GM23338 (cell line): ENCODE measurements at regions not wholly inside any gene's neighbourhood (a gene's known extent, or its start where the extent isn't known, plus 50 kb on each side); places are given as distances from the start of the nearest gene placed in this dataset.

Experiments
- ATAC-seq: fragments of 200-7000 bp; cut with Tn5 transposase; 3 replicates; pipeline ENCODE4 v1.9.1; 2020
- DNase-seq: peaks from one replicate; pipeline ENCODE4 v3.0.0-alpha.2; 2015; ENCODE audit warnings: low spot score
- H2AFZ ChIP-seq: fragments of 200-600 bp; sonication (generic); 2 replicates; pipeline ENCODE4 v1.8.0; 2016; ENCODE audit warnings: antibody characterized with exemption, mild to moderate bottlenecking, moderate library complexity
- H3F3A ChIP-seq: fragments of 200-600 bp; sonication (generic); replicated peaks from 2 replicates; pipeline ENCODE4 v1.8.0; 2017; ENCODE audit warnings: antibody characterized with exemption, mixed run types, low read depth
- H3K27ac ChIP-seq: fragments of 200-600 bp; sonication (generic); 2 replicates; pipeline ENCODE4 v1.6.1; 2016; ENCODE audit warnings: low read depth
- H3K27me3 ChIP-seq: fragments of 200-600 bp; sonication (generic); 2 replicates; pipeline ENCODE4 v1.8.0; 2016; ENCODE audit warnings: mild to moderate bottlenecking, mixed run types, moderate library complexity; ENCODE audit not compliant: insufficient read depth
- H3K36me3 ChIP-seq: fragments of 200-600 bp; sonication (generic); 2 replicates; pipeline ENCODE4 v1.8.0; 2016; ENCODE audit warnings: mild to moderate bottlenecking; ENCODE audit not compliant: insufficient read depth
- H3K4me1 ChIP-seq: fragments of 200-600 bp; sonication (generic); 2 replicates; pipeline ENCODE4 v1.8.0; 2016; ENCODE audit warnings: mild to moderate bottlenecking, moderate library complexity; ENCODE audit not compliant: insufficient read depth
- H3K4me2 ChIP-seq: fragments of 200-600 bp; sonication (generic); 2 replicates; pipeline ENCODE4 v1.7.1; 2017; ENCODE audit warnings: mixed run types
- H3K4me3 ChIP-seq: fragments of 200-600 bp; sonication (generic); 2 replicates; pipeline ENCODE4 v1.6.1; 2016; ENCODE audit warnings: mixed run types
- H3K79me2 ChIP-seq: fragments of 200-600 bp; sonication (generic); replicated peaks from 2 replicates; pipeline ENCODE4 v1.8.0; 2017; ENCODE audit warnings: mild to moderate bottlenecking; ENCODE audit not compliant: insufficient read depth
- H3K9me2 ChIP-seq: fragments of 200-600 bp; sonication (generic); 2 replicates; pipeline ENCODE4 v1.8.0; 2017; ENCODE audit not compliant: insufficient read depth
- H4K20me1 ChIP-seq: fragments of 200-600 bp; sonication (generic); replicated peaks from 2 replicates; pipeline ENCODE4 v1.8.0; 2017; ENCODE audit warnings: mild to moderate bottlenecking; ENCODE audit not compliant: insufficient read depth
- H3K27ac Mint-ChIP-seq: 2 replicates; pipeline ENCODE4 v1.8.0; 2020; ENCODE audit warnings: inconsistent platforms, mild to moderate bottlenecking, moderate library complexity, mixed read lengths
- H3K27me3 Mint-ChIP-seq: 3 replicates; pipeline ENCODE4 v1.8.0; 2022; ENCODE audit warnings: low read depth, mild to moderate bottlenecking, moderate library complexity, mixed read lengths, inconsistent platforms; ENCODE audit not compliant: insufficient read depth, poor library complexity
- H3K36me3 Mint-ChIP-seq: 3 replicates; pipeline ENCODE4 v1.8.0; 2021; ENCODE audit warnings: low read depth, mild to moderate bottlenecking, inconsistent platforms, moderate library complexity, mixed read lengths
- H3K4me1 Mint-ChIP-seq: 3 replicates; pipeline ENCODE4 v1.8.0; 2020; ENCODE audit warnings: mild to moderate bottlenecking, inconsistent platforms, mixed read lengths
- H3K4me3 Mint-ChIP-seq: 3 replicates; pipeline ENCODE4 v1.8.0; 2021; ENCODE audit warnings: moderate library complexity, mild to moderate bottlenecking, inconsistent platforms, mixed read lengths
- H3K9me3 Mint-ChIP-seq: 3 replicates; pipeline ENCODE4 v1.8.0; 2020; ENCODE audit warnings: moderate library complexity, mild to moderate bottlenecking, inconsistent platforms, mixed read lengths
- EZH2 ChIP-seq: fragments of 200-600 bp; sonication (generic); IDR thresholded peaks from one replicate; pipeline ENCODE4 v1.8.0; 2017; ENCODE audit warnings: antibody characterized with exemption, mild to moderate bottlenecking, low read depth; ENCODE audit not compliant: unreplicated experiment
- EZH2phosphoT487 ChIP-seq: fragments of 200-600 bp; sonication (generic); IDR thresholded peaks from one replicate; pipeline ENCODE4 v1.8.1; 2018; ENCODE audit warnings: antibody characterized with exemption; ENCODE audit not compliant: unreplicated experiment
- JUNB ChIP-seq: IDR thresholded peaks from one replicate; pipeline ENCODE4 v1.6.1; 2016; ENCODE audit warnings: antibody characterized with exemption; ENCODE audit not compliant: unreplicated experiment
- NANOG ChIP-seq: IDR thresholded peaks from 2 replicates; pipeline ENCODE4 v1.6.1; 2016; ENCODE audit warnings: antibody characterized with exemption, borderline replicate concordance
- POLR2AphosphoS5 ChIP-seq: IDR thresholded peaks from 2 replicates; pipeline ENCODE4 v1.6.1; 2016; ENCODE audit warnings: antibody characterized with exemption, low read depth
- STAT1 ChIP-seq: IDR thresholded peaks from one replicate; pipeline ENCODE4 v1.6.1; 2016; ENCODE audit warnings: antibody characterized with exemption; ENCODE audit not compliant: unreplicated experiment
- ZNF114 ChIP-seq: fragments of 250-450 bp; sonication (Bioruptor Pico); IDR thresholded peaks from 2 replicates; pipeline ENCODE4 v1.5.0; 2020; ENCODE audit warnings: mild to moderate bottlenecking, moderate library complexity
- ZNF331 ChIP-seq: fragments of 250-450 bp; sonication (Bioruptor Pico); IDR thresholded peaks from 2 replicates; pipeline ENCODE4 v1.5.0; 2020; ENCODE audit warnings: low read depth, mild to moderate bottlenecking, moderate library complexity
- TF ChIP-seq, protein P1 (sequence below): fragments of 250-450 bp; sonication (Bioruptor Pico); IDR thresholded peaks from 2 replicates; pipeline ENCODE4 v1.5.0; 2020; ENCODE audit warnings: mild to moderate bottlenecking, moderate library complexity
- TF ChIP-seq, protein P2 (sequence below): IDR thresholded peaks from one replicate; pipeline ENCODE4 v1.6.1; 2018; ENCODE audit warnings: antibody characterized with exemption; ENCODE audit not compliant: unreplicated experiment
- TF ChIP-seq, protein P3 (sequence below), 2 experiments: fragments of 200-600 bp in 1 of 2; sonication (generic) in 1 of 2; conservative IDR thresholded peaks; 2 replicates each; pipeline versions ENCODE4 v1.5.1 to v1.6.1; 2016 to 2017; ENCODE audit warnings: antibody characterized with exemption in 2 of 2, low read depth in 2 of 2, mild to moderate bottlenecking in 2 of 2, moderate library complexity in 1 of 2

DNA sequence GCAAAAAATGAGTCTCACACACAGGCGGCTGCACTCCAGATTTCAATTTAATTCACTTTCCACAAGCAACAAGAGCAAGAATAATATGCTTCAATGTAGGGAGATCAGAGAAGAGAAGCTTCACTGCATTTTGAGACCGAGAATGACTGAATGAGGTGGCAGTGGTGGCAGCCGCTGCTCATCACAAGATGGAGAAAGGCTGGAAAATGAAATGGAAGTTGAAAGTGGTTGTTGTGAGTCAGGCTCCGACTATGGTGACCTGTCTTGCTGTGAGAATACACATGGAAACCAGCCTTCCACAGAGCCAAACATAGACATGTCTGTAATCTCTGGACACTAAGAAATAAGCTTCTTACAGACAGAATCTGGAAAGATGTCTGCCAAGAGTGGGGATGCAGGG, 499.6 kb upstream of the LRRN3 start (continued):
- TF ChIP-seq, protein P1, sequence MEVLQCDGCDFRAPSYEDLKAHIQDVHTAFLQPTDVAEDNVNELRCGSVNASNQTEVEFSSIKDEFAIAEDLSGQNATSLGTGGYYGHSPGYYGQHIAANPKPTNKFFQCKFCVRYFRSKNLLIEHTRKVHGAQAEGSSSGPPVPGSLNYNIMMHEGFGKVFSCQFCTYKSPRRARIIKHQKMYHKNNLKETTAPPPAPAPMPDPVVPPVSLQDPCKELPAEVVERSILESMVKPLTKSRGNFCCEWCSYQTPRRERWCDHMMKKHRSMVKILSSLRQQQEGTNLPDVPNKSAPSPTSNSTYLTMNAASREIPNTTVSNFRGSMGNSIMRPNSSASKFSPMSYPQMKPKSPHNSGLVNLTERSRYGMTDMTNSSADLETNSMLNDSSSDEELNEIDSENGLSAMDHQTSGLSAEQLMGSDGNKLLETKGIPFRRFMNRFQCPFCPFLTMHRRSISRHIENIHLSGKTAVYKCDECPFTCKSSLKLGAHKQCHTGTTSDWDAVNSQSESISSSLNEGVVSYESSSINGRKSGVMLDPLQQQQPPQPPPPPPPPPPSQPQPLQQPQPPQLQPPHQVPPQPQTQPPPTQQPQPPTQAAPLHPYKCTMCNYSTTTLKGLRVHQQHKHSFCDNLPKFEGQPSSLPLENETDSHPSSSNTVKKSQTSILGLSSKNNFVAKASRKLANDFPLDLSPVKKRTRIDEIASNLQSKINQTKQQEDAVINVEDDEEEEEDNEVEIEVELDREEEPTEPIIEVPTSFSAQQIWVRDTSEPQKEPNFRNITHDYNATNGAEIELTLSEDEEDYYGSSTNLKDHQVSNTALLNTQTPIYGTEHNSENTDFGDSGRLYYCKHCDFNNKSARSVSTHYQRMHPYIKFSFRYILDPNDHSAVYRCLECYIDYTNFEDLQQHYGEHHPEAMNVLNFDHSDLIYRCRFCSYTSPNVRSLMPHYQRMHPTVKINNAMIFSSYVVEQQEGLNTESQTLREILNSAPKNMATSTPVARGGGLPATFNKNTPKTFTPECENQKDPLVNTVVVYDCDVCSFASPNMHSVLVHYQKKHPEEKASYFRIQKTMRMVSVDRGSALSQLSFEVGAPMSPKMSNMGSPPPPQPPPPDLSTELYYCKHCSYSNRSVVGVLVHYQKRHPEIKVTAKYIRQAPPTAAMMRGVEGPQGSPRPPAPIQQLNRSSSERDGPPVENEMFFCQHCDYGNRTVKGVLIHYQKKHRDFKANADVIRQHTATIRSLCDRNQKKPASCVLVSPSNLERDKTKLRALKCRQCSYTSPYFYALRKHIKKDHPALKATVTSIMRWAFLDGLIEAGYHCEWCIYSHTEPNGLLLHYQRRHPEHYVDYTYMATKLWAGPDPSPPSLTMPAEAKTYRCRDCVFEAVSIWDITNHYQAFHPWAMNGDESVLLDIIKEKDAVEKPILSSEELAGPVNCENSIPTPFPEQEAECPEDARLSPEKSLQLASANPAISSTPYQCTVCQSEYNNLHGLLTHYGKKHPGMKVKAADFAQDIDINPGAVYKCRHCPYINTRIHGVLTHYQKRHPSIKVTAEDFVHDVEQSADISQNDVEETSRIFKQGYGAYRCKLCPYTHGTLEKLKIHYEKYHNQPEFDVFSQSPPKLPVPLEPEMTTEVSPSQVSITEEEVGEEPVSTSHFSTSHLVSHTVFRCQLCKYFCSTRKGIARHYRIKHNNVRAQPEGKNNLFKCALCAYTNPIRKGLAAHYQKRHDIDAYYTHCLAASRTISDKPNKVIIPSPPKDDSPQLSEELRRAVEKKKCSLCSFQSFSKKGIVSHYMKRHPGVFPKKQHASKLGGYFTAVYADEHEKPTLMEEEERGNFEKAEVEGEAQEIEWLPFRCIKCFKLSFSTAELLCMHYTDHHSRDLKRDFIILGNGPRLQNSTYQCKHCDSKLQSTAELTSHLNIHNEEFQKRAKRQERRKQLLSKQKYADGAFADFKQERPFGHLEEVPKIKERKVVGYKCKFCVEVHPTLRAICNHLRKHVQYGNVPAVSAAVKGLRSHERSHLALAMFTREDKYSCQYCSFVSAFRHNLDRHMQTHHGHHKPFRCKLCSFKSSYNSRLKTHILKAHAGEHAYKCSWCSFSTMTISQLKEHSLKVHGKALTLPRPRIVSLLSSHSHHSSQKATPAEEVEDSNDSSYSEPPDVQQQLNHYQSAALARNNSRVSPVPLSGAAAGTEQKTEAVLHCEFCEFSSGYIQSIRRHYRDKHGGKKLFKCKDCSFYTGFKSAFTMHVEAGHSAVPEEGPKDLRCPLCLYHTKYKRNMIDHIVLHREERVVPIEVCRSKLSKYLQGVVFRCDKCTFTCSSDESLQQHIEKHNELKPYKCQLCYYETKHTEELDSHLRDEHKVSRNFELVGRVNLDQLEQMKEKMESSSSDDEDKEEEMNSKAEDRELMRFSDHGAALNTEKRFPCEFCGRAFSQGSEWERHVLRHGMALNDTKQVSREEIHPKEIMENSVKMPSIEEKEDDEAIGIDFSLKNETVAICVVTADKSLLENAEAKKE, result no peak
- TF ChIP-seq EZH2 (no peak), EZH2phosphoT487 (no peak), NANOG (no peak), JUNB (no peak)
- TF ChIP-seq, protein P2, sequence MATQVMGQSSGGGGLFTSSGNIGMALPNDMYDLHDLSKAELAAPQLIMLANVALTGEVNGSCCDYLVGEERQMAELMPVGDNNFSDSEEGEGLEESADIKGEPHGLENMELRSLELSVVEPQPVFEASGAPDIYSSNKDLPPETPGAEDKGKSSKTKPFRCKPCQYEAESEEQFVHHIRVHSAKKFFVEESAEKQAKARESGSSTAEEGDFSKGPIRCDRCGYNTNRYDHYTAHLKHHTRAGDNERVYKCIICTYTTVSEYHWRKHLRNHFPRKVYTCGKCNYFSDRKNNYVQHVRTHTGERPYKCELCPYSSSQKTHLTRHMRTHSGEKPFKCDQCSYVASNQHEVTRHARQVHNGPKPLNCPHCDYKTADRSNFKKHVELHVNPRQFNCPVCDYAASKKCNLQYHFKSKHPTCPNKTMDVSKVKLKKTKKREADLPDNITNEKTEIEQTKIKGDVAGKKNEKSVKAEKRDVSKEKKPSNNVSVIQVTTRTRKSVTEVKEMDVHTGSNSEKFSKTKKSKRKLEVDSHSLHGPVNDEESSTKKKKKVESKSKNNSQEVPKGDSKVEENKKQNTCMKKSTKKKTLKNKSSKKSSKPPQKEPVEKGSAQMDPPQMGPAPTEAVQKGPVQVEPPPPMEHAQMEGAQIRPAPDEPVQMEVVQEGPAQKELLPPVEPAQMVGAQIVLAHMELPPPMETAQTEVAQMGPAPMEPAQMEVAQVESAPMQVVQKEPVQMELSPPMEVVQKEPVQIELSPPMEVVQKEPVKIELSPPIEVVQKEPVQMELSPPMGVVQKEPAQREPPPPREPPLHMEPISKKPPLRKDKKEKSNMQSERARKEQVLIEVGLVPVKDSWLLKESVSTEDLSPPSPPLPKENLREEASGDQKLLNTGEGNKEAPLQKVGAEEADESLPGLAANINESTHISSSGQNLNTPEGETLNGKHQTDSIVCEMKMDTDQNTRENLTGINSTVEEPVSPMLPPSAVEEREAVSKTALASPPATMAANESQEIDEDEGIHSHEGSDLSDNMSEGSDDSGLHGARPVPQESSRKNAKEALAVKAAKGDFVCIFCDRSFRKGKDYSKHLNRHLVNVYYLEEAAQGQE, result no peak

DNA sequence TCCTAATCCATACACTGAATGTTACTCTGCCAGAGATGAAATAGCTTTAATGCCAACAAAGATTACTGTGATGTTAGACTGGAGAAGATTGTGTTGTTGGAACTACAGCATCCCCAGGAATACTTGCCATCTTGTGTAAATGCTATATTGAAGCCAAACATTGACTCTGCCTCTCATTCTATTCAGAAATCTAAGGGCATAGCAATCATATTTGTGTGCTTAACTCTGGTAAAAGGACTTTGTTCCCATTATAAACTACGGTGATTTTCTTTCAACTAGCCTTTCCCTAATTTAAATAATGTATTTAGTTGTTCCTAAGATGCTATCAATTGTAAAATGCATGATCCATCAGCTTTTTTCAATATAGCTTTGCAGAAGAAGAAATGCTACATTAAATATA, 498.4 kb upstream of the LRRN3 start:
- Mint-ChIP-seq H3K4me3 (no peak overlapping the region), H3K9me3 (no peaks in the 10 kb centered on the region), H3K4me1 (peaks cover 3% of the 10 kb centered on the region; the same call in 2 of the 3 replicates), H3K27me3 (no peaks in the 10 kb centered on the region), H3K36me3 (no peaks in the 10 kb centered on the region), H3K27ac (no peak overlapping the region)
- Histone ChIP-seq H3K9me2 (no peaks in the 10 kb centered on the region; the same call in 1 of the 2 replicates), H3K4me3 (no peak overlapping the region), H4K20me1 (no peaks in the 10 kb centered on the region), H3K27ac (no peak overlapping the region), H3K36me3 (no peaks in the 10 kb centered on the region), H3K4me2 (no peak overlapping the region), H2AFZ (no peak overlapping the region), H3K4me1 (no peaks in the 10 kb centered on the region), H3K79me2 (no peaks in the 10 kb centered on the region), H3K27me3 (no peaks in the 10 kb centered on the region), H3F3A (no peaks in the 10 kb centered on the region)
- no peak for DNase-seq
- ATAC-seq, result no peak
- no peak for TF ChIP-seq STAT1
- no peak for TF ChIP-seq ZNF114 (CRISPR knock-in tag)
- TF ChIP-seq POLR2AphosphoS5, result no peak
- TF ChIP-seq JUNB, result no peak
- TF ChIP-seq, protein P2, result no peak
- no peak for TF ChIP-seq NANOG
- TF ChIP-seq, protein P3, sequence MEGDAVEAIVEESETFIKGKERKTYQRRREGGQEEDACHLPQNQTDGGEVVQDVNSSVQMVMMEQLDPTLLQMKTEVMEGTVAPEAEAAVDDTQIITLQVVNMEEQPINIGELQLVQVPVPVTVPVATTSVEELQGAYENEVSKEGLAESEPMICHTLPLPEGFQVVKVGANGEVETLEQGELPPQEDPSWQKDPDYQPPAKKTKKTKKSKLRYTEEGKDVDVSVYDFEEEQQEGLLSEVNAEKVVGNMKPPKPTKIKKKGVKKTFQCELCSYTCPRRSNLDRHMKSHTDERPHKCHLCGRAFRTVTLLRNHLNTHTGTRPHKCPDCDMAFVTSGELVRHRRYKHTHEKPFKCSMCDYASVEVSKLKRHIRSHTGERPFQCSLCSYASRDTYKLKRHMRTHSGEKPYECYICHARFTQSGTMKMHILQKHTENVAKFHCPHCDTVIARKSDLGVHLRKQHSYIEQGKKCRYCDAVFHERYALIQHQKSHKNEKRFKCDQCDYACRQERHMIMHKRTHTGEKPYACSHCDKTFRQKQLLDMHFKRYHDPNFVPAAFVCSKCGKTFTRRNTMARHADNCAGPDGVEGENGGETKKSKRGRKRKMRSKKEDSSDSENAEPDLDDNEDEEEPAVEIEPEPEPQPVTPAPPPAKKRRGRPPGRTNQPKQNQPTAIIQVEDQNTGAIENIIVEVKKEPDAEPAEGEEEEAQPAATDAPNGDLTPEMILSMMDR (conservative IDR thresholded peaks at IDR 0.05; ENCODE audit: low read depth in 2 of 2), result no peak
- no peak for TF ChIP-seq ZNF331 (CRISPR knock-in tag)
